T-helper 2 cell treated with Interferon-gamma antibody and Interleukin-4, amounts not matched to agents 5 μg/mL and 100 μg/mL, for 36 hours (primary cell): ENCODE measurements at regions not wholly inside any gene's neighbourhood (a gene's known extent, or its start where the extent isn't known, plus 50 kb on each side); places are given as distances from the start of the nearest gene placed in this dataset.

ENCODE experiments used
- DNase-seq: peaks from one replicate; pipeline ENCODE4 v3.0.0; 2021; ENCODE audit warnings: low spot score
- H3K27ac Mint-ChIP-seq: one replicate; pipeline ENCODE4 v1.8.0; 2021; ENCODE audit warnings: mild to moderate bottlenecking, mixed read lengths
- H3K27me3 Mint-ChIP-seq: one replicate; pipeline ENCODE4 v1.8.0; 2021; ENCODE audit warnings: low read depth, mixed read lengths
- H3K36me3 Mint-ChIP-seq: one replicate; pipeline ENCODE4 v1.8.0; 2021; ENCODE audit warnings: low read depth, mixed read lengths
- H3K4me1 Mint-ChIP-seq: one replicate; pipeline ENCODE4 v1.8.0; 2021; ENCODE audit warnings: low read depth, mixed read lengths
- H3K4me3 Mint-ChIP-seq: one replicate; pipeline ENCODE4 v1.8.0; 2022; ENCODE audit warnings: mild to moderate bottlenecking, moderate library complexity, mixed read lengths
- H3K9me3 Mint-ChIP-seq: one replicate; pipeline ENCODE4 v1.8.0; 2021; ENCODE audit warnings: mixed read lengths

DNA sequence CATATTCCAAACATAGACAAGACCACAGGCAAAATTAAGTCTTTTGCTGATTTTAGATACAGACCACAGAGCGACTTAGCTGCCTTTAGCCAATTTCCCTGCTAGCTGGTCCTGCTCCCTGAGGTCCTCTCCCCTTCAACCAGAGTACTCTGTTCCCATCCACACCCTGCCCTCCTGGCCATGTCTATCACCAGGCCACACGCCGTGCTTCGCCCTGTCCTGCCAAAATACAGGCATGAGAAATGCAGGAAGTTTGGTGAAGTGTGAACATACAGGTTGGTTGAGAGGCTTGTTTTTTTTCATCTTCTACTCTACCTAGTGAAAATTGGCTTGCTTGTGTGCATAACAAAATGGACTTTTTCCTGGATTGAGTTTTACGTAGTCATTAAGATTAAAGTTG lies 226.2 kb upstream of the TENM3 start:
- H3K27me3 Mint-ChIP-seq = no peaks in the 10 kb centered on the region
- H3K36me3 Mint-ChIP-seq = no peaks in the 10 kb centered on the region
- no peaks in the 10 kb centered on the region for H3K4me1 Mint-ChIP-seq
- H3K9me3 Mint-ChIP-seq = peaks cover 9% of the 10 kb centered on the region
- no peak overlapping the region for H3K4me3 Mint-ChIP-seq
- no peak overlapping the region for H3K27ac Mint-ChIP-seq
- no peak for DNase-seq

DNA sequence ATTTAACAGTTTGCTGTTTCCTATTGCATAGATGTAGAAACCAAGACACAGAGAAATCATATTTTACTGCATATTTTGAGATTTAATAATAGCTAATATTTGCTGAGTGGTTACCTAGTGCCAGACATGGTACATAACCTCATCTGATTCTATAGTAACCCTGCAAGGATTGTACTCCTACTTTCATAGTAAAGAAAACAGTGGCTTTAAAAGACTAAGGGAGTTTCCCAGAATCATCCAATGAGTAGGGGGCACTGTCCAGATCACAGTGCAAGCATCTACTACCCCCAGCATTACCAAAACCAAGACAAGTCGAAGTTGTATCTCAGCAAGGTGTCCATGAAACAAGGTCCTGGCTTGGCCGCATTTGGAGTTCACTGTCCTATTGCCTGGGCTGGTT lies 224.5 kb upstream of the TENM3 start:
- H3K36me3 Mint-ChIP-seq = no peaks in the 10 kb centered on the region
- no peaks in the 10 kb centered on the region for H3K27me3 Mint-ChIP-seq
- no peak for DNase-seq
- H3K27ac Mint-ChIP-seq = no peak overlapping the region
- peaks cover 4% of the 10 kb centered on the region for H3K9me3 Mint-ChIP-seq
- no peaks in the 10 kb centered on the region for H3K4me1 Mint-ChIP-seq
- H3K4me3 Mint-ChIP-seq = no peak overlapping the region

- Mint-ChIP-seq H3K27me3 (no peaks in the 10 kb centered on the region), H3K4me3 (no peak overlapping the region), H3K9me3 (peaks cover 4% of the 10 kb centered on the region), H3K4me1 (no peaks in the 10 kb centered on the region), H3K36me3 (no peaks in the 10 kb centered on the region), H3K27ac (no peak overlapping the region)
- DNase-seq = no peak
Observed at GRCh38 chr4:182019148-182019652, 224.0 kb upstream of the TENM3 start.

DNA sequence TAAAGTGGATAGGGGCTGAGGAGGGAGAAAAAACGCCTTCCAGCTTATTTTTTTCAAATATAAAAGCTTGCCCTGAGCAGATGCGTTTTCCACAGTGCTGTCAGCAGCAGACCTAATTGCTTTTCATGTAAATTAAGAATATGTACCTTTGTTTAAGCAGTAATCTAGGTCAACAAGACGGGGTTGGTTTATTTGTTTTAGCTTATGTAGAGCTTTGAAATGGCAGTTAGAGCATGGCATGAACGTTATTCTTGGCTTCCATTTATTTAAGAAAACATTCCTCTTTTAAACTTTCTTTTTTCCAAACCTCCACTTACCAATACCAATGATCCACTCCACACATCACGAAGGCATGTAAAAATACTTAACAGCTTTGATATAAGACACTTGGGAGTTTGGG lies 220.3 kb upstream of the TENM3 start:
- no peak for DNase-seq
- no peak overlapping the region for H3K4me3 Mint-ChIP-seq
- peaks cover 19% of the 10 kb centered on the region for H3K9me3 Mint-ChIP-seq
- no peaks in the 10 kb centered on the region for H3K4me1 Mint-ChIP-seq
- no peaks in the 10 kb centered on the region for H3K36me3 Mint-ChIP-seq
- no peaks in the 10 kb centered on the region for H3K27me3 Mint-ChIP-seq
- H3K27ac Mint-ChIP-seq = no peak overlapping the region

DNA sequence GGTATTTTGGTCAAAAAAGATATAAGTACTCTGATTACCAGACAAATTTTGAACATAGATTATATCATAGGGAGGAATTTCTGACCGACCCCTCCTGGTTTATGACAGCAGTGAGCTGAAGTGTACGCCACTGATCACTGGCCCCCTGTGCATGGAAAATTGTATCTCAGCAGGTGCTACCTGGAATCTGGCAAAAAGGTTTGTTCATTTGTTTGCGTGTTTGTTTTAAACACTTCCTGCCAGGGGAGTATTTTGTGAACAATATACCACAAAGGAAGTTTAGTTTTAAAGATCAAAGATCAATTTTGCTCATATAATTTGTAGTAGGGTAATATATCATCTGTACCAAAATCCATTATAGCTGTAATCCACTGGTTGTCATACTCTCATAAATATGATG lies 219.7 kb upstream of the TENM3 start:
- Mint-ChIP-seq H3K27me3 (no peaks in the 10 kb centered on the region), H3K4me1 (no peaks in the 10 kb centered on the region), H3K9me3 (peaks cover 19% of the 10 kb centered on the region), H3K27ac (no peak overlapping the region), H3K36me3 (no peaks in the 10 kb centered on the region), H3K4me3 (no peak overlapping the region)
- no peak for DNase-seq

DNA sequence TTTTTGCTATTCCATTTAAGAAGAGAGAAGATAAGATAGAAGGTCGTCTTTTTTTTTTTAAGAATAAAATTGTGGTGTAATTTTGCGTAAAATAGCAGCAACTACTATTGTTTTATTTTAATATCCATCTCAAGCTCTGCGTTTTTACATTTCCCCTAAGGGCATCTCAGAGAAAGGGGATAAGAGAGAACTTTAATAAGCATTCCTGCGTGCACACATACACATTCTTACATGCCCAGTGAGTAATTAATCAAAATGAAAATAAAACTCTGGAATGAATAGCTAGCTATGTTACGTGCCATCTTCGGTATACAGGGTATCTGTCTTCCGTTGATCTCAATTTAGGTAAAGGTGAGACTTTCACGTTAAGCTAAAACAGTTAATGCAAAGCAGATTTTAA lies 200.3 kb upstream of the TENM3 start:
- Mint-ChIP-seq H3K9me3 (peaks cover 2% of the 10 kb centered on the region), H3K36me3 (no peaks in the 10 kb centered on the region), H3K27ac (no peak overlapping the region), H3K27me3 (no peaks in the 10 kb centered on the region), H3K4me3 (no peak overlapping the region), H3K4me1 (no peaks in the 10 kb centered on the region)
- no peak for DNase-seq

- no peak for DNase-seq
- peaks cover 10% of the 10 kb centered on the region for H3K9me3 Mint-ChIP-seq
- H3K27me3 Mint-ChIP-seq = no peaks in the 10 kb centered on the region
- no peak overlapping the region for H3K27ac Mint-ChIP-seq
- no peaks in the 10 kb centered on the region for H3K4me1 Mint-ChIP-seq
- H3K4me3 Mint-ChIP-seq = no peak overlapping the region
- no peaks in the 10 kb centered on the region for H3K36me3 Mint-ChIP-seq
Observed at GRCh38 chr4:182048871-182049270, 194.3 kb upstream of the TENM3 start.

DNA sequence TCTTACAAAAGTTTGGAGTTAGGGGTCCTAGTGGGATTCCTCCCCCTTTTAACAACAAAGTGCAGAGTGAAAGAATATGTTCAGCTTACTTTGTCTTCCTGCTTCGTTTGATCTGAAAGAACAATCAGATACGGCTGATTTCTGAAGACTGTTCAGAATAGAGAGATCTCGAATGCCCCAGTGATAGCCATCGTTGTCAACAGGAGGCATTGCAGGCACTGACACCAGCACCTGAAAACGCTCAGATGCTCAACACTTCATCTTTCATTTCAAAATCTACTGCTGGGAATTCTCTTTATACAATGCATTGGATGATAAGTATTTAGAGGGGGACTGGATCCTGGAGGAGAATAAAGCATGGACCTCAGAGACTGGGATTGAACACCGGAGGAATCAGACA lies 186.3 kb upstream of the TENM3 start:
- Mint-ChIP-seq H3K36me3 (no peaks in the 10 kb centered on the region), H3K27ac (no peak overlapping the region), H3K9me3 (peaks cover 6% of the 10 kb centered on the region), H3K27me3 (no peaks in the 10 kb centered on the region), H3K4me3 (no peak overlapping the region), H3K4me1 (no peaks in the 10 kb centered on the region)
- DNase-seq = no peak

DNA sequence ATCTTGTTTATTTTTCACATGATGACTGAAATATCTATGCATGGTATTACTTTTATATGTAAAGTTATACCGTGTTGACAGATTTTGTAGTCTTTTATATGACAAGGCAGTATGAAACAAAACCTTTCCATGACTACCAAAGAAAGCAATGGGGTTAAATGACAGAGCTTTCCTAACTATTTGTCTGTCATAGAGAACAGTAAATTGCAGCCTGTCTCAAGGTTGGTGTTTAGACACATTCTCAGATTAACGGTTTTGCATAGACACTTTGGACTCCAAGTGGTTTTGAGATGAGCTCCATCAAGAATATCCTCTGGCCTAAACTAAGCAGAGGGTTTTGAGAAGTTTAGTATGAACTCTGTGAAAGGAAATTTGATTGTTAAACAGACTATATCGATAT lies 180.7 kb upstream of the TENM3 start:
- no peak for DNase-seq
- Mint-ChIP-seq H3K4me3 (no peak overlapping the region), H3K27me3 (no peaks in the 10 kb centered on the region), H3K9me3 (no peaks in the 10 kb centered on the region), H3K27ac (no peak overlapping the region), H3K36me3 (no peaks in the 10 kb centered on the region), H3K4me1 (no peaks in the 10 kb centered on the region)

- no peaks in the 10 kb centered on the region for H3K27me3 Mint-ChIP-seq
- H3K9me3 Mint-ChIP-seq = no peaks in the 10 kb centered on the region
- no peaks in the 10 kb centered on the region for H3K36me3 Mint-ChIP-seq
- no peak overlapping the region for H3K4me3 Mint-ChIP-seq
- H3K27ac Mint-ChIP-seq = no peak overlapping the region
- DNase-seq = no peak
- H3K4me1 Mint-ChIP-seq = no peaks in the 10 kb centered on the region
Observed at GRCh38 chr4:182062936-182063335, 180.3 kb upstream of the TENM3 start.

- H3K27me3 Mint-ChIP-seq = no peaks in the 10 kb centered on the region
- no peak overlapping the region for H3K4me3 Mint-ChIP-seq
- H3K4me1 Mint-ChIP-seq = no peaks in the 10 kb centered on the region
- H3K9me3 Mint-ChIP-seq = no peaks in the 10 kb centered on the region
- no peak for DNase-seq
- H3K36me3 Mint-ChIP-seq = no peaks in the 10 kb centered on the region
- no peak overlapping the region for H3K27ac Mint-ChIP-seq
Observed at GRCh38 chr4:182063651-182064050, 179.6 kb upstream of the TENM3 start.

DNA sequence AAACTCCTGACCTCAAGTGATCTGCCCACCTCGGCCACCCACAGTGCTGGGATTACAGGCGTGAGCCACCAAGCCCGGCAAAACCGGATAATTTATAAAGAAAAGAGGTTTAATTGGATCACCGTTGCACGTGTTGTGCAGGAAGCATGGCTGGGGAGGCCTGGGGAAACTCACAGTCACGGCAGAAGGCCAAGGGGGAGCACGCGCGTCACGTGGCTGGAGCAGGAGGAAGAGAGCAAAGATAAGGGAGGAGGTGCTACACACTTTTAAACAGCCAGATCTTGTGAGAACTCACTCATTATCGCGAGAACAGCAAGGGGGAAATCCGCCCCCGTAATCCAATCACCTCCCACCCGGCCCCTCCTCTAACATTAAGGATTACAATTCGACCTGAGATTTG lies 177.9 kb upstream of the TENM3 start:
- Mint-ChIP-seq H3K27me3 (no peaks in the 10 kb centered on the region), H3K27ac (no peak overlapping the region), H3K4me3 (no peak overlapping the region), H3K4me1 (no peaks in the 10 kb centered on the region), H3K9me3 (no peaks in the 10 kb centered on the region), H3K36me3 (no peaks in the 10 kb centered on the region)
- no peak for DNase-seq

DNA sequence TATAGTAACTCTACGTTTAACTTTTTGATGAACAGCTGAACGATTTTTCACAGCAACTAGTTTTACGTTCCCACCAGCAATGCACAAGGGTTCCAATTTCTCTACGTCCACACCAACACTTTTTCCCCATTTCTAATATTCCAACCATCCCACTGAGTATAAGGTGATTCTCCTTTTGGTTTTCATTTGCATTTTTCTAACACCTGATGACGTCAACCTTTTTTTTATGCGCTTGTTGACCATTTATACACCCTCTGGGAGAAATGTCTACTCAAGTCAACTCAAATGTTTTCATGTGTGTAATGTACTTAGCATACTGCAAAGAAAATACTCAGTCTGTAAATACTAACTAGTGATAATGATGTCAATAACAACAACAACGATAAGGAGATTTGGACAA lies 177.2 kb upstream of the TENM3 start:
- H3K4me3 Mint-ChIP-seq = no peak overlapping the region
- H3K9me3 Mint-ChIP-seq = no peaks in the 10 kb centered on the region
- DNase-seq = no peak
- no peaks in the 10 kb centered on the region for H3K27me3 Mint-ChIP-seq
- H3K36me3 Mint-ChIP-seq = no peaks in the 10 kb centered on the region
- no peaks in the 10 kb centered on the region for H3K4me1 Mint-ChIP-seq
- H3K27ac Mint-ChIP-seq = no peak overlapping the region

GRCh38 chr4:182067828-182068227 lies 175.4 kb upstream of the TENM3 start:
- Mint-ChIP-seq H3K27me3 (no peaks in the 10 kb centered on the region), H3K27ac (no peak overlapping the region), H3K9me3 (no peaks in the 10 kb centered on the region), H3K4me3 (no peak overlapping the region), H3K36me3 (no peaks in the 10 kb centered on the region), H3K4me1 (no peaks in the 10 kb centered on the region)
- no peak for DNase-seq

GRCh38 chr4:182068920-182069319 lies 174.3 kb upstream of the TENM3 start:
- no peaks in the 10 kb centered on the region for H3K27me3 Mint-ChIP-seq
- H3K4me3 Mint-ChIP-seq = no peak overlapping the region
- H3K4me1 Mint-ChIP-seq = no peaks in the 10 kb centered on the region
- no peaks in the 10 kb centered on the region for H3K9me3 Mint-ChIP-seq
- H3K27ac Mint-ChIP-seq = no peak overlapping the region
- DNase-seq = no peak
- H3K36me3 Mint-ChIP-seq = no peaks in the 10 kb centered on the region
